ENCODE measurements at regions not wholly inside any gene's neighbourhood (a gene's known extent, or its start where the extent isn't known, plus 50 kb on each side); places are given as distances from the start of the nearest gene placed in this dataset.
"Not testable (repeated sequence)": the region's sequence is repeated elsewhere in the genome, so short reads cannot be mapped to it uniquely, and the experiment has no call there.

DNA sequence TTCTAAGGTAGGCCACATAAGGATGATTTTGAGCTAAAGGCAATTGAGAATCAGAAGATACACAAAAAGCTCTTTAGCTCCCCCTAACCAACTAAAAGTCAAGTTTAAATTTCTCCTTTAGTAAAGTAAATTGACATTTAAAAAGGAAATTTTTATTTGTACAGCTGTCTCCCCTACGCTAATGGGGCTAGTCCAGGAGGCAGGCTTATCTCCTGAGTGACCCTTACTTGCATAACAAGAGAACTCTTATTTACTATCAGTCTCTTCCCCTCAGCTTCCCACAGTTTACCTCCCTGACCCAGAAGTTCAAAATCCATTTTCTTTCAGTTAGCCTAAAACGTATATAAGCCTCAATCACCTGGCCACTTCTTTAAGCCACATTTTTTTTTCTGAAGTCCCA lies 1002.8 kb upstream of the NRXN1 start:
- TF ChIP-seq, protein P1, sequence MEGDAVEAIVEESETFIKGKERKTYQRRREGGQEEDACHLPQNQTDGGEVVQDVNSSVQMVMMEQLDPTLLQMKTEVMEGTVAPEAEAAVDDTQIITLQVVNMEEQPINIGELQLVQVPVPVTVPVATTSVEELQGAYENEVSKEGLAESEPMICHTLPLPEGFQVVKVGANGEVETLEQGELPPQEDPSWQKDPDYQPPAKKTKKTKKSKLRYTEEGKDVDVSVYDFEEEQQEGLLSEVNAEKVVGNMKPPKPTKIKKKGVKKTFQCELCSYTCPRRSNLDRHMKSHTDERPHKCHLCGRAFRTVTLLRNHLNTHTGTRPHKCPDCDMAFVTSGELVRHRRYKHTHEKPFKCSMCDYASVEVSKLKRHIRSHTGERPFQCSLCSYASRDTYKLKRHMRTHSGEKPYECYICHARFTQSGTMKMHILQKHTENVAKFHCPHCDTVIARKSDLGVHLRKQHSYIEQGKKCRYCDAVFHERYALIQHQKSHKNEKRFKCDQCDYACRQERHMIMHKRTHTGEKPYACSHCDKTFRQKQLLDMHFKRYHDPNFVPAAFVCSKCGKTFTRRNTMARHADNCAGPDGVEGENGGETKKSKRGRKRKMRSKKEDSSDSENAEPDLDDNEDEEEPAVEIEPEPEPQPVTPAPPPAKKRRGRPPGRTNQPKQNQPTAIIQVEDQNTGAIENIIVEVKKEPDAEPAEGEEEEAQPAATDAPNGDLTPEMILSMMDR (conservative IDR thresholded peaks at IDR 0.05): no peak
- no peak for TF ChIP-seq EZH2 (IDR thresholded peaks at IDR 0.05; ENCODE audit: low read depth)
- Histone ChIP-seq H3K27me3 (ENCODE audit: insufficient read depth, low read depth) (no peaks in the 10 kb centered on the region), H3K9me2 (ENCODE audit: insufficient read depth) (no peaks in the 10 kb centered on the region), H3K4me1 (replicated peaks; ENCODE audit: insufficient read depth) (no peaks in the 10 kb centered on the region), H3K27ac (no peak overlapping the region), H4K20me1 (ENCODE audit: insufficient read depth) (no peaks in the 10 kb centered on the region), H3K4me3 (no peak overlapping the region), H3F3A (ENCODE audit: insufficient read depth, low read depth) (no peaks in the 10 kb centered on the region), H2AFZ (no peak overlapping the region), H3K79me2 (ENCODE audit: low read depth) (no peaks in the 10 kb centered on the region), H3K4me2 (no peak overlapping the region), H3K9me3 (ENCODE audit: insufficient read depth, low read depth) (no peaks in the 10 kb centered on the region), H3K36me3 (ENCODE audit: low read depth) (no peaks in the 10 kb centered on the region)
- intact Hi-C loops (cut with micrococcal nuclease; ENCODE audit: unreplicated experiment): no loop called here
- no TSS peak for BruUV-seq (replicated peaks)
- POLR2A ChIA-PET (ENCODE audit: unreplicated experiment): no interaction called here
- CTCF ChIA-PET: interaction anchor here (0.6 kb wide), 1 partner anchor 1327 kb away, joined by 3 read pairs; no protein-coding TSS in a partner anchor
- DNase-seq: no peak

DNA sequence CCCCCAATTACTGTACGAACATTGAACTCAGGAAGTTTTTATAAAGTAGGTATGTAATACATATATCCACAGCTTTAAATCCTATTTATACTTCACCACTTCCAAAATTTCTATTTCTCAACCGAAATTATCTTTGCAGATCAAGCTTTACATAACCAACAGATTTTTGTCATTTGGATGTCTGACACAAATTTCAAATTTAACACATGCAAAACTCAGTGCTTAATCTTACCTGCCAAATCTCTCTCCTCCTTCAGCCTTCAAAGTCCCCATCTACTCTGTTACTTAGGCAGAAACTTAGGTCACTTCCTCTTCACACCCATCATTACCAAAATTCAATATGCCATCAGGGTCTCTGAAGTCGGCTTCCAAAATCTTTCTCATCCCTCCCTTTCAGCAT lies 990.1 kb upstream of the NRXN1 start:
- no TSS peak for BruUV-seq (replicated peaks)
- CTCF ChIA-PET: no interaction called here
- POLR2A ChIA-PET (ENCODE audit: unreplicated experiment): no interaction called here

DNA sequence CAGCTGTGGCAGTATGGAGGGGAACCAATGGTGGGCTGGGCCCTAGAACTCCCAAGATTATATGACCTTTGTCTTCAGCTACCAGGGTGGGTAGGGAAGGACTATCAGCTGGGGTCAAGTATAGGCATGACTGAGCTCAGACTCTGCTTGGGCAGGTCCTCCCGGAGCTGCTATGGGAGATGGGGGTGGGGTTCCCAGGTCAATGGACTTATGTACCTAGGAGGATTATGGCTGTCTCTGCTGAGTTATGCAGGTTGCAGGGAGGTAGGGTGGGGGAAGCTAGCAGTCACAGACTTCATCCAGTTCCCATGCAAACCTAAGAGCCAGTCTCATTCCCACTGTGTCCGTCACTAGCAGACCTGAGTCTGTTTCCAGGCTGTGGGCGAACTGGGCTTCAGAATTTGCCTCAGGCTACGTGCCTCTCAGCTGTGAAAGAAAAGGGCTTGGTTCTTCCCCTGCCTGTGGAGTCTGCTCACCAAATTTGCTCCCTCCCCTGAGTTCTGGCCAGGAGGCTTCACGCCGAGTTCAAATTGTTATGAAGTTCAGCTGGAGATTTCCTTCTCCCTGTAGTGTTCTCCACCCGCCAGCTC lies 985.8 kb upstream of the NRXN1 start:
- no peak for DNase-seq
- Histone ChIP-seq H3K4me2 (no peak overlapping the region), H3K27me3 (ENCODE audit: insufficient read depth, low read depth) (no peaks in the 10 kb centered on the region), H3K36me3 (ENCODE audit: low read depth) (no peaks in the 10 kb centered on the region), H3K27ac (no peak overlapping the region), H4K20me1 (ENCODE audit: insufficient read depth) (no peaks in the 10 kb centered on the region), H3K4me3 (no peak overlapping the region), H3F3A (ENCODE audit: insufficient read depth, low read depth) (no peaks in the 10 kb centered on the region), H3K9me2 (ENCODE audit: insufficient read depth) (no peaks in the 10 kb centered on the region), H3K9me3 (ENCODE audit: insufficient read depth, low read depth) (no peaks in the 10 kb centered on the region), H3K4me1 (replicated peaks; ENCODE audit: insufficient read depth) (no peaks in the 10 kb centered on the region), H3K79me2 (ENCODE audit: low read depth) (no peaks in the 10 kb centered on the region), H2AFZ (no peak overlapping the region)
- POLR2A ChIA-PET (ENCODE audit: unreplicated experiment): no interaction called here
- CTCF ChIA-PET: no interaction called here
- intact Hi-C loops (cut with micrococcal nuclease; ENCODE audit: unreplicated experiment): no loop called here
- TF ChIP-seq EZH2 (IDR thresholded peaks at IDR 0.05; ENCODE audit: low read depth): no peak
- TF ChIP-seq, protein P1 (conservative IDR thresholded peaks at IDR 0.05): no peak
- no TSS peak for BruUV-seq (replicated peaks)

More for the DNA sequence above, 990.1 kb upstream of the NRXN1 start:
- no peaks in the 10 kb centered on the region for H3F3A ChIP-seq (ENCODE audit: insufficient read depth, low read depth)
- no peaks in the 10 kb centered on the region for H3K9me3 ChIP-seq (ENCODE audit: insufficient read depth, low read depth)
- H3K9me2 ChIP-seq (ENCODE audit: insufficient read depth): no peaks in the 10 kb centered on the region
- H3K4me3 ChIP-seq: no peak overlapping the region
- no peaks in the 10 kb centered on the region for H3K27me3 ChIP-seq (ENCODE audit: insufficient read depth, low read depth)
- H4K20me1 ChIP-seq (ENCODE audit: insufficient read depth): no peaks in the 10 kb centered on the region
- H3K4me2 ChIP-seq: no peak overlapping the region
- no peak for TF ChIP-seq EZH2 (IDR thresholded peaks at IDR 0.05; ENCODE audit: low read depth)
- TF ChIP-seq, protein P1 (conservative IDR thresholded peaks at IDR 0.05): no peak
- H3K36me3 ChIP-seq (ENCODE audit: low read depth): no peaks in the 10 kb centered on the region
- H3K4me1 ChIP-seq (replicated peaks; ENCODE audit: insufficient read depth): no peaks in the 10 kb centered on the region
- no peak overlapping the region for H2AFZ ChIP-seq
- no peaks in the 10 kb centered on the region for H3K79me2 ChIP-seq (ENCODE audit: low read depth)
- H3K27ac ChIP-seq: no peak overlapping the region
- intact Hi-C loops (cut with micrococcal nuclease; ENCODE audit: unreplicated experiment): no loop called here
- DNase-seq: no peak

DNA sequence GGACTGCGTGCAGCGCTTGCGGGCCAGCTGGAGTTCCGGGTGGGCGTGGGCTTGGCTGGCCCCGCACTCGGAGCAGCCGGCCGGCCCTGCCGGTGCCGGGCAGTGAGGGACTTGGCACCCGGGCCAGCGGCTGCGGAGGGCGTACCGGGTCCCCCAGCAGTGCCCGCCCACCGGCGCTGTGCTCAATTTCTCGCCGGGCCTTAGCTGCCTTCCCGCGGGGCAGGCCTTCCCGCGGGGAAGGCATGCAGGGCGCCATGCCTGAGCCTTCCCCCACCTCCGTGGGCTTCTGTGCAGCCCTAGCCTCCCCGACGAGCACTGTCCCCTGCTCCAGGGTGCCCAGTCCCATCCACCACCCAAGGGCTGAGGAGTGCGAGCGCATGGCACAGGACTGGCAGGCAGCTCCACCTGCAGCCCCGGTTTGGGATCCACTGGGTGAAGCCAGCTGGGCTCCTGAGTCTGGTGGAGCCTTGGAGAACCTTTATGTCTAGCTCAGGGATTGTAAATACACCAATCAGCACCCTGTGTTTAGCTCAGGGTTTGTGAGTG lies 975.0 kb upstream of the NRXN1 start:
- CTCF ChIA-PET; H3K27ac ChIP-seq; POLR2A ChIA-PET (ENCODE audit: unreplicated experiment): not testable (repeated sequence)

More for the DNA sequence above, 975.0 kb upstream of the NRXN1 start:
- H3K36me3 ChIP-seq (ENCODE audit: low read depth); H3K27me3 ChIP-seq (ENCODE audit: insufficient read depth, low read depth); H3K4me3 ChIP-seq; BruUV-seq (replicated peaks); H3K9me2 ChIP-seq (ENCODE audit: insufficient read depth); H4K20me1 ChIP-seq (ENCODE audit: insufficient read depth); intact Hi-C loops (cut with micrococcal nuclease; ENCODE audit: unreplicated experiment); H2AFZ ChIP-seq; H3K4me2 ChIP-seq; H3K79me2 ChIP-seq (ENCODE audit: low read depth); H3K4me1 ChIP-seq (replicated peaks; ENCODE audit: insufficient read depth); DNase-seq; H3F3A ChIP-seq (ENCODE audit: insufficient read depth, low read depth): not testable (repeated sequence)
- H3K9me3 ChIP-seq (ENCODE audit: insufficient read depth, low read depth): peaks cover 15% of the 10 kb centered on the region; the same call in 1 of the 2 replicates

Measured in PC-9 (cell line).